GM23248 (cell line): ENCODE measurements at regions not wholly inside any gene's neighbourhood (a gene's known extent, or its start where the extent isn't known, plus 50 kb on each side); places are given as distances from the start of the nearest gene placed in this dataset.

Experiments used
- EZH2 ChIP-seq: fragments of 200-600 bp; sonication (generic); IDR thresholded peaks from 2 replicates; pipeline ENCODE4 v1.6.1; 2018; ENCODE audit warnings: antibody characterized with exemption, mild to moderate bottlenecking; ENCODE audit not compliant: insufficient read depth, poor library complexity, severe bottlenecking
- EZH2phosphoT487 ChIP-seq: fragments of 200-600 bp; sonication (generic); IDR thresholded peaks from 2 replicates; pipeline ENCODE4 v1.6.1; 2018; ENCODE audit warnings: antibody characterized with exemption, moderate library complexity, mild to moderate bottlenecking, low read depth; ENCODE audit not compliant: insufficient read depth

- no peak for TF ChIP-seq EZH2
- peak; percentile 92; the same call in 1 of the 2 replicates for TF ChIP-seq EZH2phosphoT487
Observed at GRCh38 chr9:82271106-82271561, 282.6 kb downstream of the SPATA31D1 start.
